Choroid plexus epithelial cell (primary cell): ENCODE measurements at regions not wholly inside any gene's neighbourhood (a gene's known extent, or its start where the extent isn't known, plus 50 kb on each side); places are given as distances from the start of the nearest gene placed in this dataset.

Source experiments
- DNase-seq: peaks from one replicate; pipeline ENCODE4 v3.0.0-alpha.2; 2010; ENCODE audit warnings: low read depth
- H3K4me3 ChIP-seq: 2 replicates; pipeline ENCODE4 v1.5.1; 2011; ENCODE audit warnings: low read depth, mild to moderate bottlenecking, control low read depth, low read length, moderate library complexity
- TF ChIP-seq, protein P1 (sequence below): conservative IDR thresholded peaks from 2 replicates; pipeline ENCODE4 v1.5.1; 2011; ENCODE audit warnings: low read depth, mild to moderate bottlenecking, control low read depth, inconsistent platforms, low read length, moderate library complexity

GRCh38 chr1:238419209-238419608 is 528.5 kb upstream of the ZP4 start:
- no peak for DNase-seq
- TF ChIP-seq, protein P1, sequence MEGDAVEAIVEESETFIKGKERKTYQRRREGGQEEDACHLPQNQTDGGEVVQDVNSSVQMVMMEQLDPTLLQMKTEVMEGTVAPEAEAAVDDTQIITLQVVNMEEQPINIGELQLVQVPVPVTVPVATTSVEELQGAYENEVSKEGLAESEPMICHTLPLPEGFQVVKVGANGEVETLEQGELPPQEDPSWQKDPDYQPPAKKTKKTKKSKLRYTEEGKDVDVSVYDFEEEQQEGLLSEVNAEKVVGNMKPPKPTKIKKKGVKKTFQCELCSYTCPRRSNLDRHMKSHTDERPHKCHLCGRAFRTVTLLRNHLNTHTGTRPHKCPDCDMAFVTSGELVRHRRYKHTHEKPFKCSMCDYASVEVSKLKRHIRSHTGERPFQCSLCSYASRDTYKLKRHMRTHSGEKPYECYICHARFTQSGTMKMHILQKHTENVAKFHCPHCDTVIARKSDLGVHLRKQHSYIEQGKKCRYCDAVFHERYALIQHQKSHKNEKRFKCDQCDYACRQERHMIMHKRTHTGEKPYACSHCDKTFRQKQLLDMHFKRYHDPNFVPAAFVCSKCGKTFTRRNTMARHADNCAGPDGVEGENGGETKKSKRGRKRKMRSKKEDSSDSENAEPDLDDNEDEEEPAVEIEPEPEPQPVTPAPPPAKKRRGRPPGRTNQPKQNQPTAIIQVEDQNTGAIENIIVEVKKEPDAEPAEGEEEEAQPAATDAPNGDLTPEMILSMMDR: no peak
- no peak overlapping the region for H3K4me3 ChIP-seq

DNA sequence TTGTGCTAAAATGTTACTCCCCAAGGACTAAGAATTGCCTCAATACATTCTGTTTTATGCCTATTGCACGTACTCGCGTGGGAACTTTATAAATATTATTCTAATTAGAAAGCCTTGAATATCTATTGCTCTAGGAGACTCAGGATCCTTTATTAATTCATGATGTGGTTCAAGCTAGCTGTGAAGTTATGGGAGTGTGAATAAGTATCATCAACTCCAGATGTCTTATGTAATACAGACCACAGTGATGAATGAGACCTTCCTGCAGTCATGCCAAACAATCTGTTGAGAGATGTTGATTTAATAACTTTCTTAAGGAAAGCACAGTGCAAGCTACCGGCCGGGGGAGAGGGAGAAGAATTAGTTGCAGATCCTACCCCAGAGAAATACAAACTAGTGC is 519.2 kb upstream of the ZP4 start:
- TF ChIP-seq, protein P1: no peak
- DNase-seq: peak; percentile 81
- H3K4me3 ChIP-seq: no peak overlapping the region

GRCh38 chr1:238409191-238409850 is 518.6 kb upstream of the ZP4 start:
- no peak overlapping the region for H3K4me3 ChIP-seq
- peak; percentile 91 for DNase-seq
- TF ChIP-seq, protein P1: no peak

DNA sequence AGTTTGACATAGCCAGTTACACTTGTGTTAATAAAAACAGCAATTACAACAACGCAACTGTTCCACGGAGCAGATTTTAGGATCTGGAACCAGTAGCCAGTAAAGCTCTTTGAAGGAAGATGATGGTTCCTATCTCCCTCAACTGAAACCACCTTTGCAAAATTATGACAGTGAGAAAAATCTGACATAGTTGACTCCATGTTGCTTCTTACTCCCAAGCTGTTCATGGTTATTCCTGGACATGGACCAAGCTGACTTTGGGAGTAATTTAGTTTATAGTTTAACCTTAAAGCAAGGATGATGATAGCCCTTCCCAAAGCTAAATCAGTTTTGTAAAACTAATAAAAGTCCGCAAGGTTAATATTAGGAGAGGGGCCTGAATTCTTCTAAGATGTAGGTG is 518.0 kb upstream of the ZP4 start:
- no peak overlapping the region for H3K4me3 ChIP-seq
- TF ChIP-seq, protein P1: no peak
- no peak for DNase-seq

- TF ChIP-seq, protein P1: no peak
- H3K4me3 ChIP-seq: no peak overlapping the region
- no peak for DNase-seq
Observed at GRCh38 chr1:238406098-238406860, 515.6 kb upstream of the ZP4 start.

DNA sequence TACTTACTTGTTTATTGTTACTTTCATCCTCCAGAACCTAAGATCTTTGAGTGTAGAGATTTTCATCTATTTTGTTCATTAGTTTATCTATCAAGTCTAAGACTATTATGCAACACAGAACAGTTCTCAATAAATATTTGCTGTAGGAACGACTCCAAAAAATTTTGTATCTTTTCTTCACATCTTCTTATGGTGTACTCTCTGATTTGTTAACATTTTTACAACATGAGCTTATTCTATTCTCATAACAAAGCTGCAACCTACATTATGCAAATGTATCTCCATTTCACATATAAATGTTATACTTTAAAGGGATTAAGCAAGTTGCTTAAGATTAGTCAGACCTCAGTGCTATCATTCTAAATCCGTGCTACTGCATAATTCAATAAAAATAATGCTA is 514.2 kb upstream of the ZP4 start:
- DNase-seq: no peak
- H3K4me3 ChIP-seq: no peak overlapping the region
- TF ChIP-seq, protein P1: no peak

- TF ChIP-seq, protein P1: no peak
- H3K4me3 ChIP-seq: no peak overlapping the region
Observed at GRCh38 chr1:238404481-238404880, 513.8 kb upstream of the ZP4 start.

More at GRCh38 chr1:238404481-238404880, 513.8 kb upstream of the ZP4 start:
- peak; percentile 10 for DNase-seq
